Uterus (tissue), 3 donors: ENCODE measurements at regions not wholly inside any gene's neighbourhood (a gene's known extent, or its start where the extent isn't known, plus 50 kb on each side); places are given as distances from the start of the nearest gene placed in this dataset.

Experiments used
- DNase-seq, 2 donors: peaks; one replicate each; pipeline ENCODE4 v3.0.0-alpha.2; 2019 to 2020
- H3K27ac ChIP-seq, 2 donors: fragments of 200-600 bp; sonication (generic); 1 replicate in 1 of 2; 2 replicates in 1 of 2; pipeline ENCODE4 v1.5.1; 2016 to 2018
- H3K27me3 ChIP-seq, 2 donors: fragments of 200-600 bp; sonication (generic); one replicate each; pipeline ENCODE4 v1.5.1; 2018 to 2019; ENCODE audit warnings: control low read depth in 1 of 2
- H3K36me3 ChIP-seq, 2 donors: fragments of 200-600 bp; sonication (generic); one replicate each; pipeline ENCODE4 v1.5.1; 2019; ENCODE audit warnings: control low read depth in 1 of 2
- H3K4me1 ChIP-seq, 2 donors: fragments of 200-600 bp; sonication (generic); one replicate each; pipeline ENCODE4 v1.5.1; 2018 to 2019; ENCODE audit warnings: control low read depth in 1 of 2
- H3K4me3 ChIP-seq, 2 donors: fragments of 200-600 bp; sonication (generic); 1 replicate in 1 of 2; 2 replicates in 1 of 2; pipeline ENCODE4 v1.5.1; 2018 to 2019; ENCODE audit warnings: mild to moderate bottlenecking in 1 of 2
- H3K9me3 ChIP-seq, 2 donors: fragments of 200-600 bp; sonication (generic); one replicate each; pipeline ENCODE4 v1.5.1; 2019; ENCODE audit warnings: control low read depth in 1 of 2
- POLR2A ChIP-seq, 2 donors: fragments of 450-650 bp; IDR thresholded peaks; one replicate each; pipeline ENCODE4 v1.6.1; 2016; ENCODE audit warnings: antibody characterized with exemption in 2 of 2, mild to moderate bottlenecking in 1 of 2, moderate library complexity in 1 of 2
- intact Hi-C: fragments of 100-400 bp; cut with DNase I; formaldehyde crosslinking; loops from one replicate; pipeline ENCODE4 v1.15.1; 2023; ENCODE audit warnings: low total_unique reads
- TF ChIP-seq, protein P1 (sequence below), 4 experiments: fragments of 200-600 bp in 2 of 4; fragments of 450-650 bp in 2 of 4; sonication (generic) in 2 of 4; IDR thresholded peaks; one replicate each; pipeline ENCODE4 v1.5.1; 2016 to 2019; ENCODE audit warnings: antibody characterized with exemption in 4 of 4, mild to moderate bottlenecking in 2 of 4, moderate library complexity in 1 of 4
- donor health status: DM: yes; HTN: yes; CAD: no.

DNA sequence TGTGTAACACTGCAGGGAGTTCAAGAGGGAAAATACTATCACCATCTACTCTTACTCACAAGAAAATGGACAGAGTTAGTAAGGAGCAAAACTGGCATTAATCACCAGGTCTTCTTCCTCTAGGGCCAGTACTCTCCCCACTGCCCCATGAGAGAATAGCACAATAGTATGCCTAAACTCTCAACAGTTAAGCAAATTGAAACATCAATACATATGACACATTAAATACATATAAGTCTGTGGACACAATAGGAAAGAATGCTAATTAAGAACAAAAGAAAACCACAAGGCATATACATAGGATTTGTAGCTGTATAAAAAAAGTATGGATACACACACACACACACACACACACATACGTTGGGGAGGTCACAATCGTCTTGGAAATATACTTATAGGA is 197.9 kb upstream of the BDNF start:
- intact Hi-C loops, result no loop called here
- Histone ChIP-seq H3K4me3 (no peak overlapping the region), H3K4me1 (no peaks in the 10 kb centered on the region), H3K27me3 (no peaks in the 10 kb centered on the region), H3K9me3 (no peaks in the 10 kb centered on the region), H3K36me3 (no peaks in the 10 kb centered on the region), H3K27ac (no peak overlapping the region)
- TF ChIP-seq, protein P1, sequence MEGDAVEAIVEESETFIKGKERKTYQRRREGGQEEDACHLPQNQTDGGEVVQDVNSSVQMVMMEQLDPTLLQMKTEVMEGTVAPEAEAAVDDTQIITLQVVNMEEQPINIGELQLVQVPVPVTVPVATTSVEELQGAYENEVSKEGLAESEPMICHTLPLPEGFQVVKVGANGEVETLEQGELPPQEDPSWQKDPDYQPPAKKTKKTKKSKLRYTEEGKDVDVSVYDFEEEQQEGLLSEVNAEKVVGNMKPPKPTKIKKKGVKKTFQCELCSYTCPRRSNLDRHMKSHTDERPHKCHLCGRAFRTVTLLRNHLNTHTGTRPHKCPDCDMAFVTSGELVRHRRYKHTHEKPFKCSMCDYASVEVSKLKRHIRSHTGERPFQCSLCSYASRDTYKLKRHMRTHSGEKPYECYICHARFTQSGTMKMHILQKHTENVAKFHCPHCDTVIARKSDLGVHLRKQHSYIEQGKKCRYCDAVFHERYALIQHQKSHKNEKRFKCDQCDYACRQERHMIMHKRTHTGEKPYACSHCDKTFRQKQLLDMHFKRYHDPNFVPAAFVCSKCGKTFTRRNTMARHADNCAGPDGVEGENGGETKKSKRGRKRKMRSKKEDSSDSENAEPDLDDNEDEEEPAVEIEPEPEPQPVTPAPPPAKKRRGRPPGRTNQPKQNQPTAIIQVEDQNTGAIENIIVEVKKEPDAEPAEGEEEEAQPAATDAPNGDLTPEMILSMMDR (IDR thresholded peaks at IDR 0.05), result no peak
- TF ChIP-seq POLR2A (IDR thresholded peaks at IDR 0.05), result no peak
- no peak for DNase-seq

DNA sequence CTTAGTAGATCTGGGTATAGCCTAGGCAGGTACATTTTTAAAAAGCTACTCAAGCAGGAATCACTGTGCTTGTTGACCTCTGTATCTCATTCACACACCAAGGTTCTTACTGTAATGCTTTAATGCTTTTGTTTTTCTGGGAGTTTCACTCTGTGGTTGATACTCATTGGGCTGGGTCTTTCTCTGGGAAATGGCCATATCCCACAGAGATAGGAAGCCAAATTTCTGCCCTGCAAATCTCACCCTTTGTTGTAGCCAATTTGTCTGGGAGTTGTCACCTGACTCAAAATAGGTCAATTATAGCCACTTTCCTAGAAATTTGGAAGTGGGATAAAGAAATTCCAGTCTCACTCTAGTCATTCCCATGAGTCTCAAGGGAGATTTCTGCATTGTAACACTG is 195.8 kb upstream of the BDNF start:
- no peaks in the 10 kb centered on the region for H3K27me3 ChIP-seq
- H3K36me3 ChIP-seq, result no peaks in the 10 kb centered on the region

DNA sequence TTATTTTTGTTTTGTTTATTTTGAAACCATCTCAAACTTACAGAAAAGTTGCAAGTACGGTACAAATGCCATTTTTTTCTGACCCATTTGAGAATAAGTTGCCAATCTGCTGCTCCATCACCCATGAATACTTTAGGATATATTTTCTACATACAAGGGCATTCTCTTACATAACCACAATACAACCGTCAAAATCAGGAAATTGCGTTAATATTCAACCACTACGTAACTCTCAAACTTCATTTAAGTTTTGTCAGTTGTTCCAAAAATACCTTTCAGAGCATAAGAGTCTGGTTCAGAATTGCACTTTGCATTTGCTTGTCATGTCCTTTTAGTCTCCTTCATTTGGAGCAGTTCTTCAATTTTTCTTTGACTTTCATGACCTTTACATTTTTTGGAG is 194.3 kb upstream of the BDNF start:
- intact Hi-C loops, result no loop called here
- TF ChIP-seq, protein P1 (IDR thresholded peaks at IDR 0.05), result no peak
- TF ChIP-seq POLR2A (IDR thresholded peaks at IDR 0.05), result no peak

More for the DNA sequence above, 195.8 kb upstream of the BDNF start:
- Histone ChIP-seq H3K27ac (no peak overlapping the region), H3K4me1 (no peaks in the 10 kb centered on the region), H3K9me3 (no peaks in the 10 kb centered on the region), H3K4me3 (no peak overlapping the region)
- DNase-seq, result no peak
- intact Hi-C loops, result no loop called here
- no peak for TF ChIP-seq POLR2A (IDR thresholded peaks at IDR 0.05)
- TF ChIP-seq, protein P1 (IDR thresholded peaks at IDR 0.05), result no peak

DNA sequence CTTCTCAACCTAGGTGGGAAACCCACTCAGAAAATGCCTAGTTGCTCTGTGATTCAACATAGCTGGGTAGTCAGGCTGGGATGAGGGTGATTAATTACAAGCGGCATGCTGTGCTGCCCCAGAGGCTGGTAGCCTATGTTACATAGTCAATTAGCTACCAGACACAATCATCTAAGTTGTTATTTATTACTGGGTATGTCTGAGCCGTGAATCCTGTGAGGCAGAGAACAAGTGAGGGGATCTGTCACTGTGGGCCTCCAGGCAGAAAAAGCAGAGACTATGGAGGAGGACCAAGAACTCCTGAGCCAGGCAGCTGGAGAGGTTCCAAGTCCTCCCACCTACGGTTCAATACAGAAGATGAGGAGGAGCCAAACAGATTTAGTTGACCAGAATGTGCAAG is 186.6 kb upstream of the BDNF start:
- intact Hi-C loops, result no loop called here
- Histone ChIP-seq H3K36me3 (no peaks in the 10 kb centered on the region), H3K4me3 (no peak overlapping the region), H3K27me3 (no peaks in the 10 kb centered on the region), H3K9me3 (no peaks in the 10 kb centered on the region), H3K27ac (no peak overlapping the region), H3K4me1 (no peaks in the 10 kb centered on the region)
- no peak for DNase-seq
- no peak for TF ChIP-seq POLR2A (IDR thresholded peaks at IDR 0.05)
- TF ChIP-seq, protein P1 (IDR thresholded peaks at IDR 0.05), result no peak

More for the DNA sequence above, 194.3 kb upstream of the BDNF start:
- Histone ChIP-seq H3K4me3 (no peak overlapping the region), H3K9me3 (no peaks in the 10 kb centered on the region), H3K27ac (no peak overlapping the region), H3K27me3 (no peaks in the 10 kb centered on the region), H3K36me3 (no peaks in the 10 kb centered on the region), H3K4me1 (no peaks in the 10 kb centered on the region)
- no peak for DNase-seq

DNA sequence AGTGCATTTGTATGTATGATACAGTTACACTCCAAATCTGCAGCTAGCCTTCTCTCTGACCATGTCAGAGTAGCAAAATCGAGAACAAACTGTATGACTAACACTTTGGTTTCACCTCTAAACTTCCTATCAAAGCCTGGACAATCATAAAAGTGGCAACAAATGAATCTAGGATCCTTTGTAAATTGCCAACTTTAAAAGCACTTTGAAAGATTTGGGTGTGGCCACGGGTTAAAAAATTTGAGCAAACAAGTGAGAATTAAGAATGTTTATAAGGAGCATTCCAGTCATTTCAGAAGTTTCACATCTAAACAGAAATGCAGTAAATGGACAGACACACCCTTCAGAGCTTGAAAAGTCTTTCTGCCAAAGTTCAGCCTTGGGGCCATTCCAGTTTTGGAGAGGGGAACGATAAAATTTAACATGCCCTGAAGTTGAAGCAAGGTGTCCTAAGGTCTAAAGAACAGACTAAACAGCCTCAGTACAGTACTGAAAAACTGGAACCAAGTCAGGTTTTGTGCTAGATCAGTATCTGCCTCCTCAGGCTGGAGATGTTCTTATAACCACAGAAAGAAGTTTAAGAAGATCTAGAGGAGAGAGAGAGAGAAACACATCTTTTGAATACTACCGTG is 181.9 kb upstream of the BDNF start:
- intact Hi-C loops, result no loop called here
- no peaks in the 10 kb centered on the region for H3K27me3 ChIP-seq
- TF ChIP-seq, protein P1 (IDR thresholded peaks at IDR 0.05), result no peak
- no peak for TF ChIP-seq POLR2A (IDR thresholded peaks at IDR 0.05)
- H3K9me3 ChIP-seq, result no peaks in the 10 kb centered on the region
- DNase-seq, result no peak
- H3K4me1 ChIP-seq, result no peaks in the 10 kb centered on the region
- H3K27ac ChIP-seq, result no peak overlapping the region
- no peaks in the 10 kb centered on the region for H3K36me3 ChIP-seq
- H3K4me3 ChIP-seq, result no peak overlapping the region
